Fibroblast of skin of right quadriceps (primary cell): ENCODE measurements at regions not wholly inside any gene's neighbourhood (a gene's known extent, or its start where the extent isn't known, plus 50 kb on each side); places are given as distances from the start of the nearest gene placed in this dataset.
"Not testable (repeated sequence)": the region's sequence is repeated elsewhere in the genome, so short reads cannot be mapped to it uniquely, and the experiment has no call there.

Experiments used
- DNase-seq: peaks from one replicate; pipeline ENCODE4 v3.0.0-alpha.2; 2013

DNA sequence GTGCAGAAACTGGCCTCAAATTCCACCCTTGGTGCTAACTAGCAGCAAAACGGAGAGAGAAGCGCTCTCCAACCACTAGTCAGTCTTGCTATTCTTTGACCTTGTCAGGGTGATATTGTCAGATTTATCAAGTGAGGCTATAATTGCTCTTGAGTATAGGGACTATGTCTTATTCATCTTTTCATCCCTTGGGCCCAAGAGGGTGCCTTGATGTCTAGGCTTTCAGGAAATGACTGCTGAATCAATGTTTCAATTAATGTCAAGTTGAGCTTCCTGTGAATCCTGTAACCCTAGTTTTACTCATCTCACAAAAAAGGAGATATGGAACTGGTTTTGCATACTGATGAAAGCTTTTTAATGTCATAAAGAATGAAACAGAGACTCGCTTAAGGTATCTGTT, 701.3 kb downstream of the EDEM1 start:
- no peak for DNase-seq

DNA sequence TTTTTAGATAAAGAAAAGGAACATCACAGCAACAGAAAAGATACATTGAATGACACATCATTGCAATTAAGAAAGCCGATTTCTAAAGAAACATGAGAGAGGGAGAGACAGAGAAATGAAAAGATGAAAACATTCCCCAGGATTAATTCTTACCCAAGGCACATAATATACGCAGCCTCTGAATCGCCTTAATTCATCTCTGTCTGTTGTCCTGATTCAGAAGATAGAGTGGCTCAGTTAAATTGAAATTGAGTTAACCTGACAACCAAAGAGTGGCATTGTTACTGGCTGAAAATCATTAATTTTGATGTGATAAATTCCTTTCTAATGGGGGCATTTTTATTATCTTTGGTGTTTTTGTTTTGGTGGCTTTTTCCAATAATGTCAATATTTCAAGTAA, 701.9 kb downstream of the EDEM1 start:
- no peak for DNase-seq

DNA sequence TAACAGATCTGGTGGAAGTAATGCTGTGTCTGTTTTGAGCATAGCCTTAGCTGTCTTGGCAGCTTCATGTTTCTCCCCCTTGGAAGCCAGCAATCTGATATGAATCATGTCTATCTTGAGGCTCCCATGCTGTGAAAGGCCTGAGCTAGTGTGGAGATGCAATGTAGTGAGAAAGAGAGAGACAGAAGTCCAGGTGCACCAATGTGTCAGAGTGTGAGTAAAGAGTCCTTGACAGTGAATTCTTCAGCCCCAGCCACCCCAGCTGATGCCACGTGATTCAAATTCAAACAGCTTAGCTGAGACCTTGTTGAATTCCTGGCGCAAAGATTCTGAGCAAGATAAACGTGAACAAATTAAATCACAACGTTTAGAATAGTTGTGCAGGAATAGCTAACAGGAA, 704.2 kb downstream of the EDEM1 start:
- no peak for DNase-seq

DNA sequence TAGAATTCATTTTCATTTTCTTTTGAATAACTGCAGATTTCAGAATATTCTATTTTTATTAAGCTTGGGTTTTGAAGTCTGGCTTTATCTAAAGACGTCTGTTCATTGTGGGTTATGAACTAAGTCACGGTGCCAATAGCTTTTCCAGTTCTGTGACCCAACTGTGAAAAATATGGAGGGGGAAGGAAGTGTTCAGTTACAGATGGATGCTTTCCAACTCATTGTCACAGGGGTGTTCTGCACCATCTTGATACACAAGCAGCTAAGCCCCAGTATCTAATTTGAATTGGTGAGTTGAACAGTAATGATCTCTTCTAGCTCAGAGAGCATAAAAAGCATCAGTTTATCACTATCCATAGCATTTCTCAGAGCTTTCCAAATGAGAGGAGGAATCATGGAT, 710.6 kb downstream of the EDEM1 start:
- DNase-seq, result no peak

DNA sequence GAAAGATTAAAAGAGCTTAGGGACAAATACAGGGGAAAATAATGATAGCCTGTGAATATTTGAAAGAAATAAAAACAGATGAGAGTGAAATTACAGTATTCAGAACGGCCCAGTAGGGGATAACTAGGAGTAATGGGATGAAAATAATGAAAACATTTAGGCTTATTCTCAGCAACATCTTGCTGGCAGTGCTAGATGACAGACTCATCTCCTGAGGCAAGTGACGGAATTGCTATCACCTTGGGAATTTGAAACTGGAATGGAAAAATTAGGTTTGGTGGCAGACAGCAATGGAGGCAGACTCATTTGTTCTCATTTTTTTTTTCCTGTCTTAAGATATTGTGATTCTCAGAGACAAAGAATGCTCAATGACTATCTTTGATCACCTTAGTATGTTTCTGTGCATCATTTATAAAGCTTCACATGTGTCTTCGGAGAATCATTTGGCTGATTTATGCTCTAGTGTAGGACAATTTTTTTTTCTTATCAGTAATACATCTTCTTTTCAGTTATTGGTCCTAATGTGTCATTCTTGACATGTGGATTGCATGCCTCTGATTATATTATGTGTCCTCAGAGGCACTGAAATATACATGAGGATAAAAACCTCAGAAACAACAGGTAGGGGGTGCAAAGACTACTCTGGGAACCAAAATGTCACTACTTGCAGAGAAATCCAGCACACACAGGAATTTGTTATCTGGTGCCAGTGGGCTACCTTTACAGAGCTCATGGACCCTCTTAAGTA, 711.7 kb downstream of the EDEM1 start:
- no peak for DNase-seq

DNA sequence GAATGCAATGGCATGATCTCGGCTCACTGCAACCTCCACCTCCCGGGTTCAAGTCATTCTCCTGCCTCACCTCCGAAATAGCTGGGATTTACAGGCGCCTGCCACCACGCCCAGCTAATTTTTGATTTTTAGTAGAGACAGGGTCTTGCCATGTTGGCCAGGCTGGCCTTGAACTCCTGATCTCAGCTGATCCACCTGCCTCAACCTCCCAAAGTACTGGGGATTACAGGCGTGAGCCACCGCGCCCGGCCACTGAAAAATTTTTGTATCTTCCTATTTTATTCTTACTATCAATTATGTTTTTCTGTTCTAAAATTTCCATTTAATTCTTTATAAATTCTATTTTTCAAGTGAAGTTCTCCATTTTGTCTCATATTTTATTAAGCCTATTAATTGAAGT, 730.4 kb downstream of the EDEM1 start:
- DNase-seq, result no peak

DNA sequence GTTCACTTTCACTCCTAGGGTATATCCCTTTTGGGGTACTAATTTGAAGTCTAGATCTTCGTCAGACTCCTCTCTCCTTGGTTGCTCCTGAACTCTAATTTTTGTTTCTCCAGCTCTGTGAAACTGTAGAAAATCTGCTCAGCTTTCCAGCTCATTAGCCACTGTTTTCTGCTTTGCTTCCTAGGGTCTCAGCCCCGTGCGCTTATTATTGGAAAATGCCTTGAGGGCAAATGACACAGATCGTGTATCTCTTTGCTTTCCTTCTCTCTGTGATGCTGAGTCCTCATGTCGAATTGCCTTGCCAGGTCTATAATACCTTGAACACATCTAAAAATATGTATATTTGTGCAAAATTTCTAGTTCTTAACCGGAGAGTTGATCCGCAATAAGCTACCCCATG, 731.1 kb downstream of the EDEM1 start:
- DNase-seq, result no peak

DNA sequence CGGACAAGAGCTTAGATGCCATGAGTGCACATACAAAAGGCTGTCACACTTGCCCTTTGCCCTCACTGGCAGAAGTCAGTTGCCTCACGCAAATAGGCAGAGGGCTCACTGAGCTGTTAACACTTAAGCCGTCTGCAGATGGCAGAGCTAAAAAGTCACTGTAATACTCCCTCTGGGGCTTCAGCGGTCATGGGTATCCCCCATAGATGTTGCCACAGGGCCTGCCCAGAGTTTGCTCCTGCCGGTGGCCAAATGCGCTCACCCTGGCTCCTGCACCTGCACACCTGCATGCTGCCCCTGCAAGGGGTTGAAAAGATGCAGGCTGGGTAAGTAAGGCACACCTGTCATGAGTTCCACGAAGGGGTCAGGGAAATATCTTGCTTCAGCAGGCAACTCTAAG, 741.5 kb downstream of the EDEM1 start:
- no peak for DNase-seq

DNA sequence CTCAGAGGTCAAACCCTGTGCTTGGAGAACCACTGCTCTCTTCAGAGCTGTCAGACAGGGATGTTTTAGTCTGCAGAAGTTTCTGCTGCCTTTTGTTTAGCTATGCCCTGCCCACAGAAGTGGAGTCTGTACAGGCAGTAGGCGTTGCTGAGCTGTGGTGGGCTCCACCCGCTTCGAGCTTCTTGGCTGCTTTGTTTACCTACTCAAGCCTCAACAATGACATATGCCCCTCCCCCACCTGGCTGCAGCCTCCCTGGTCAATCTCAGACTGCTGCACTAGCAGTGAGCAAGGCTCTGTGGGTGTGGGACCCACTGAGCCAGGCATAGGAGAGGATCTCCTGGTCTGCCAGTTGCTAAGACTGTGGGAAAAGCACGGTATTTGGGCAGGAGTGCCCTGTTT, 756.6 kb downstream of the EDEM1 start:
- not testable (repeated sequence) for DNase-seq

DNA sequence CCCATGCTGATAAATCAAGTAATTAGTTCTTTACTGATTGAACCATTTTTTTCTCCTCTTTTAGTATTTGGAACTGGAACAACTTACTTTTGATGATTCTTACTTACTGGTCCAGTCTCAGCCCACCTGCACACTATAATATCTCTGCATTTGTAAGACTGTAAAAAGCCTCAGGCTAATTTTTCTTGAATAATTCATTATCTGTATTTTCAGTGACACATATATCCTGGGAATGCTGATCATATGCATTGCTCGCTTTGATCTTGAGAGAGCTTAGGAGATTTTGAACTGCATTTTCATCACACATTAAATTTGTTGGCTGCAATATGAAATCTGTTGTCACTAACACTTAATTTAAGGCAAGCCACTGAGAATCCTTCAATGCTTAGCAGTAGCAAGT, 760.6 kb downstream of the EDEM1 start:
- no peak for DNase-seq

DNA sequence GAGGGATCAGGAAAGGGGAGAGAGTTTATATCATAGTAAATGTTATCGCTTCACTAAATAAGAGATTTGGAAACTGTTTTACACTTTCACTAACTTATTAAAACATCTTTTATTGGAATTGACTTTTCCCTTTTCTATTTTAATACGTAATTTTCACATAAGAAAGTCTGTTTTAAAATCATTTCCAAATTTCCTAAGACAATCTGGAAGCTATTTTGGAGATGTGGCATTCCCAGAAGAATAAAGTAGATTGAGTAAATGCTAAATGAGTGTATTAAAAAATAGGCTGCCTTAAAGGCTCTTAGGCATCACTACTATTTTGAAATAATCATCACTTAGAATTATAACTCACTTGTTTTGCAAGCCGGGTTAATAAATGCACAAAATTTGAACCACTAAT, 763.5 kb downstream of the EDEM1 start:
- DNase-seq, result no peak

DNA sequence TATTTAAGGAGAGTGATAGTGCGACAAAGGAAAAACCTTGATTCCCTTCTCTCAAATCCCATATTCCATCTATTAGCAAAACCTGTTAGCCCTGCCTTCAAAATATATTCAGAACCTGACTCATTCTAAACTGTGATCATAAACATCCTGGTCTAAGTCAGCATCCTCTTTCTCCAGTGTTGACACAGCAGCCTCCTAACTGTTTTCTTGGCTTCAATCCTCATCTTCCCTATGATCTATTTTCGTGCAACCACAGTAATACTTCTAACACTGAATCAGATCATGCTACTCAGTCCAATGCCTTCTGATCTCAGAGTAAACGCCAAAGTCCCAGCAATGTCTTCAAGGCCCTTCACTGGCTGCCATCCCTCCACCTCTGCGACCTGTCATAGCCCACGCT, 785.1 kb downstream of the EDEM1 start:
- DNase-seq, result no peak

DNA sequence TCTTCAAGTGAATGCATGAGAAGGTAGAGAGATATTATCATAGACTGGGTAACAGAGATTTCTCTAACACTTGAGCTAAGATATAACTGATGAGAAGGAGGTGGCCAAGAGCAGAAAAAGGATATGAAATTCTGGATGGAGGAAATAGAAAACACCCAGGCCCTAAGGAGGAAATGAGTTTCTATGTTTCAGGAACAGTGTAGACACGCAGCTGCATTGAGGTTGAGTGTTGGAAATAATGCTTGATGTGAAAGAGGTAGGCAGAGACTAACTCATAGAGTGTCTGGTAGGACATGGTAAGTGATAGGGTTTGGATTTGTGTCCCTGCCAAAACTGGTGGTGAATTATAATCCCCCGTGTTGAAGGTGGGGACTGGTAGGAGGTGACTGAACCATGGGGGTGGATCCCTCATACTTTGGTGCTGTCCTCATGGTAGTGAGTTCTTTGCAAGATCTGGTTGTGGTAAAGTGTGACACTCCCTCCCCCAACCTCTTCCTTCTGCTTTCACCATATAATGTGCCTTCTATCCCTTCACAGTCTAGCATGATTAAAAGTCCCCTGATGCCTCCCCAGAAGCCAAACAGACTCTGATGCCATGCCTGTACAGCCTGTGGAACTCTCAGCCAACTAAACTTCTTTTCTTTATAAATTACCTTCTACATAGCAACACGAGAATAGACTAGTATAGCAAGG, 787.3 kb downstream of the EDEM1 start:
- DNase-seq, result no peak

DNA sequence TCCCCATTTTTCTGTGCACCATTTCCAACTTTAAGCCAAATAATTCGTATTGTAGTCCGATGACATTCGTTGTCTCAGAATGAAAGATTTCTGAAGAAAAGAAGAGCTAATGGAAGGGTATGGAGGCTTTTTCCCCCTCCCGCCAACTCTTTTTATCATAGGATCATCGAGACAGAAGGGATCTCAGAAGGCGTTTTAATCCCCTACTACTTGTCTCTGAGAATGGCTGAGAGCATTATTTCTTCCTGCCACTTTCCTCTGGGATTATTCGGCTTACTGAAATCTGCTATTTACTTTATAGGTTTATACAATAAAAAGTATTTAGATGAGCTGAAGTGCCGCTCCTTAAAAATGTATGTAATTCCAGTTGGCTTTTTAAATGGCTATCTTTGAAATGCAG, 789.8 kb downstream of the EDEM1 start:
- DNase-seq, result no peak

DNA sequence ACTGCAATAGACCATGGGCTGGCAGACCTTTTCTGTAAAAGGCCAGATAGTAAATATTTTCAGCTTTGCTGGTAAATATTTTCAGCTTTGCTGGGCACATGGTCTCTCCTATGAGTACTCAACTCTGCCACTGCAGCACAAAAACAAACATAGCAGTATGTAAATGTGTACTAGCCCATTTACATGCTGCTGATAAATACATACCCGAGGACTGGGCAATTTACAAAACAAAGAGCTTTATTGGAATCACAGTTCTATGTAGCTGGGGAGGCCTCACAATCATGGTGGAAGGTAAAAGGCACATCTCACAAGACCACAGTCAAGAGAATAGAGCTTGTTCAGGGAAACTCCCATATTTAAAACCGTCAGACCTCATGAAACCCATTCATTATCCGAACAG, 793.0 kb downstream of the EDEM1 start:
- DNase-seq, result no peak

DNA sequence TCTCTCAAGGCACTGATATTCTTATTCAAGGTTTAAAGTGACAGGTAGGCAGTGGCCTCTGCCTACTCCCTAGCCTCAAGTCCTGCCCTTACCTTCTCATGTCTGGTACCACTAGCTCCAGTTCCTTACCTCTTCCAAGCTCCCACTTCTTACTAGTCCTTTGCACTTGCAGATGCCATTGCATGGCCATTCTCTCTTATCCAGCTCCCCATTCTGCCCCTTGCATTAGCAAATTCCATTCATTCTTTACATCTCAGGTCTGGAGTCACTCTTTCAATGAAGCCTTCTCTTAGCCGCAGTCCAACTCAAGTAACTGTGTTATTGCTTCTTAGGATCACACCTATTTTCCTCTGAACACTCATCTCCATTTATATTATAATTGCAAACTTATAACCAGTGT, 807.1 kb downstream of the EDEM1 start:
- DNase-seq, result no peak

DNA sequence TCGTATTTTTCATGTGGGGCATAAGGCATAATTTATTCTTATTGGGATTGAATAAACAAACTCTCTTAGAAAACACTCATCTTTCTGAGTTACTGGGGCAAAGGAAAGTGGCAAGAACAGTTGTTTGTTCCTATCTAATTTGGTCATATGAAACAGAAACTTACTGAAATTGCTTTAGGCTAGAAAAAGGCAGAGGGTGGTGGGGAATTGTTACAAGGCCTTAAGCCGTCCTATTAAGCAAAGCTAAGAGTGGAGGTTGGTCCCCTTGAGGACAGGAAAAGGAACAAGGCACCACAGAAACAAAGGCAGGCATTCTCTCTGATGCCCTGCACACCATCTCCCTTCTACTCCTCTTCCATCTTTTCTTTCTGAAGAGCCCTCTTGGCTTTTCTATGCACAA, 830.9 kb downstream of the EDEM1 start:
- no peak for DNase-seq

DNA sequence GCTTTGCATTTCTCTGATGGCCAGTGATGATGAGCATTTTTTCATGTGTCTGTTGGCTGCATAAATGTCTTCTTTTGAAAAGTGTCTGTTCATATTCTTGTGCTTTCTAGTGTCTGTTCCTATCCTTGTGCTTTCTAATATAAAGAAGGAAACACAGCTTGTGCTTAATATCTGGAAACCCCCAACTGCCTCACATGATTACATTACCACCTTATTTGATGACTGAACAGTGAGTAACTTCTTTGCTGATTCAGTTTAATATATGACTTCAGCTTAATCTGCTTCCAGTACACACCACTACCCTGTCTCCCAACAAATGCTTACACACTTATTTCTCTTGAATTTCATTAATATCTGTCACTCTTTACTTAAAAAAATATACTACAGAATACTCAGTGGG, 835.1 kb downstream of the EDEM1 start:
- no peak for DNase-seq

DNA sequence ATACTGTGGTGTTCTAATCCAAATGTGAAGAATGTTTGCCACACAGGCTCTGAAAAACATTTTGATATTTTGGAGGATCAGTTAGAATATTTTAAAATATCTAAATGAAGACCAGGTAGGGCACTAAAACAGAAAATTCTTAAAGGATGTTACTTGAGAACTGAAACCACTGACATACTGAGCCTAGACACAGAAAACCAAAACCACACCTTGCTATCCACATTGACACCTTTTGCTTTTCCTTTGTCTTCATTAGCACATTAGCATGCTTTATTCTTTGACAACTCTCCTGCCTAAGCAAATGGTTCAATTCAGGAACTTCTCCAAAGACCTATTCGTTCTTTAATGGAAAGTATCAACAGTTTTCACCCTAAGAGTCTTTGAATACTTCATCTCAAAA, 835.9 kb upstream of the GRM7 start:
- no peak for DNase-seq

DNA sequence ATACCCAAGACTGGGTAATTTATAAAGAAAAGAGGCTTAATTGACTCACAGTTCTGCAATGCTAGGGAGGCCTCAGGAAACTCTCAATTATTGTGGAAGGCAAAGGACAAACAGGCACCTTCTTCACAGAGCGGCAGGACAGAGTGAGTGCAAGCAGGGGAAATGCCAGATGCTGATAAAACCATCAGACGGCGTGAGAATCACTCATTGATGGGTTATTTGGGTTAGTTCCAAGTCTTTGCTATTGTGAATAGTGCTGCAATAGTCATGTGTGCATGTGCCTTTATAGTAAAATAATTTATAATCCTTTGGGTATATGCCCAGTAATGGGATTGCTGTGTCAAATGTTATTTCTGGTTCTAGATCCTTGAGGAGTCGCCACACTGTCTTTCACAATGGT, 830.3 kb upstream of the GRM7 start:
- not testable (repeated sequence) for DNase-seq

DNA sequence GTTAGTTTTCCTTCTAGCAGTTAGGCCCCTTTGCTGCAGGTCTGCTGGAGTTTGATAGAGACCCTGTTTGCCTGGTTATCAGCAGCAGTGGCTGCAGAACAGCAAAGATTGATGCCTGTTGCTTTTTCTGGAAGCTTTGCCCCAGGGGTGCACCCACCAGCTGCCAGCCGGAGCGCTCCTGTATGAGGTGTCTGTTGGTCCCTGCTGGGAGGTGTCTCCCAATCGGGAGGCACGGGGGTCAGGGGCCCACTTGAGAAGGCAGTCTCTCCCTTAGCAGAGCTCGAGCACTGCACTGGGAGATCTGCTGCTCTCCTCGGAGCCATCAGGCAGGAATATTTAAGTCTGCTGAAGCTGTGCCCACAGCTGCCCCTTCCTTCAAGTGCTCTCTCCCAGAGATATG, 825.3 kb upstream of the GRM7 start:
- no peak for DNase-seq

DNA sequence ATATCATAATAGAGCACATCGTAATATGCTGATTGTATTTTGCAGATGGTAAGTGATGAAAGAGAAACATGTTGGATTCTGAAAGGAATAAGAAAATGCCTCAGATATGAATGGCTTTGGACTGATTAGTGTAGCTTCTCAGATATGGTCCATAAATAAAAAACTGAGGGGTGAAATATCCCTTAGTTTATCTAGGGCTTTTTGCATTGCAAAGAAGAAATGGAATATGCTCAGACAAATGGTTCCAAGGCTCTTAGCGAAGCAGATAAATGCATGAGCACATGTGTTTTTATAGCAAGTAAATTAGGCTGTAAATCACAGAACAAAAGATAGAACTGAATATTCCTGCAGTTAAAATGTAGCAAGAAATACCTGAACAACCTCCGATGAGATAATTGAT, 820.9 kb upstream of the GRM7 start:
- DNase-seq, result no peak

DNA sequence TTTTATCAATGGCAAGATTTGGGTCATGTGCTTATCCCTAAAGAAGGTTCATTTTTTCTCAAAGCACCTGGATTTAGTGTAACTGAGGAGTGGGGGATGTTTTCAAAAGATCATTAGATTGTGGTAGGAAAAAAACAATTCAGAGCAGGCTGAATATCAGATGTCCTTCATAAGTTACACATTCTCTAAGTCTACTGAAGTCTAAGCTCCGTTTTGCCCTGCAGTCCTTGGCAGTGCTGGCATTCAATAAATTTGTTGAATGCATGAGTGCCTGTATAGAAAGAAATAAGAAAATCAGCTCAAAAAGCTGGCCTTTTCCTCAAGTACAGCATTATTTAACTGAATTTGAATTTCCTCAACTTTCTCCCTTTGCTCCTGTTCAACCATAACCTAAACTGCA, 819.0 kb upstream of the GRM7 start:
- DNase-seq, result no peak

DNA sequence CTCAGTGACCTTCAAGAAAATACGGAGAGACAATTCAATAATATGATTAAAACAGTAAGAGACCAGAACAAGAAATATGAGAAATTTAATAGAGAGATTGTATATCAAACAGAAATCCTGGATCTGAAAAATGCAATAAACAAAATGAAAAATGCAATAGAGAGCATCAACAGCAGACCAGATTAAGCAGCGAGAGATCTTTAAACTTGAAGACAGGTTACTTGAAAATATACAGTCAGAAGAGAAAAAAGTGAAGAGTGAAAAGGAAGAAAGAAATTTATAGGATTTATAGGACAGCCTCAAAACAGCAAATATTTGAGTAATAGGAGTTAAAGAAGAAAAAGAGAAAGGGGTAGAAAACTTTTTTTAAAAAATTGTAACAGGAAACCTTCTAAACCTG, 813.9 kb upstream of the GRM7 start:
- DNase-seq, result no peak

DNA sequence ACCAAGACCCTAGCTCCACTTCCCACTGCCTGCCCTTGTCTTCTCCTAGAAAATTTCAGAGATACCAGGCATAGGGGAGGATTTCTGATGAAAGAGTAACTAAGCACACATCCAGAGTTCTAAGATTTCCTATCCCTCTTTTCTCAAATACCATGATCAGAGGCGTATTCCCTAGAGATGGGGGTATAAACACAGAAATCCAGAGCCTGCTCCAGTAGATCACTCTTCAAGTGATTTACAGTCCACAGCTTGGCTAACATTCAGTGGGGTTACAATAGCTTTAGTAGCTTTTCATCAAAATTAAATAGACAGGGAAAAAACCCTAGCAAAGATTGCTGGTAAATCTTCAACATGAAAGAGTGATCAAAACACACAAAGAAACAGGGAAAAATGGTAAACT, 800.7 kb upstream of the GRM7 start:
- no peak for DNase-seq
